Nephron (organoid): ENCODE measurements at regions not wholly inside any gene's neighbourhood (a gene's known extent, or its start where the extent isn't known, plus 50 kb on each side); places are given as distances from the start of the nearest gene placed in this dataset.
A peak's percentile ranks its signal among the peaks of the same experiment; 100 is the strongest.
"Not testable (repeated sequence)": the region's sequence is repeated elsewhere in the genome, so short reads cannot be mapped to it uniquely, and the experiment has no call there.

Experiments
- H3K27ac Mint-ChIP-seq, 3 experiments: 2 replicates each; pipeline ENCODE4 v1.8.0; 2020; ENCODE audit warnings: mixed read lengths in 3 of 3, mild to moderate bottlenecking in 2 of 3, moderate library complexity in 1 of 3
- H3K27me3 Mint-ChIP-seq: 2 replicates; pipeline ENCODE4 v1.8.0; 2021; ENCODE audit warnings: low read depth, mild to moderate bottlenecking, moderate library complexity, mixed read lengths
- H3K36me3 Mint-ChIP-seq: 2 replicates; pipeline ENCODE4 v1.8.0; 2020; ENCODE audit warnings: low read depth, mixed read lengths
- H3K4me1 Mint-ChIP-seq: 2 replicates; pipeline ENCODE4 v1.8.0; 2020; ENCODE audit warnings: mixed read lengths
- H3K4me3 Mint-ChIP-seq, 3 experiments: 2 replicates each; pipeline ENCODE4 v1.8.0; 2020; ENCODE audit warnings: mild to moderate bottlenecking in 3 of 3, mixed read lengths in 3 of 3, moderate library complexity in 2 of 3
- H3K9me3 Mint-ChIP-seq: 2 replicates; pipeline ENCODE4 v1.8.0; 2020; ENCODE audit warnings: mixed read lengths
- TF ChIP-seq, protein P1 (sequence below), 3 experiments: fragments of 200-600 bp; sonication (generic); IDR thresholded peaks; one replicate each; pipeline ENCODE4 v1.5.0; 2021; ENCODE audit warnings: antibody characterized with exemption in 3 of 3; ENCODE audit not compliant: unreplicated experiment in 3 of 3

DNA sequence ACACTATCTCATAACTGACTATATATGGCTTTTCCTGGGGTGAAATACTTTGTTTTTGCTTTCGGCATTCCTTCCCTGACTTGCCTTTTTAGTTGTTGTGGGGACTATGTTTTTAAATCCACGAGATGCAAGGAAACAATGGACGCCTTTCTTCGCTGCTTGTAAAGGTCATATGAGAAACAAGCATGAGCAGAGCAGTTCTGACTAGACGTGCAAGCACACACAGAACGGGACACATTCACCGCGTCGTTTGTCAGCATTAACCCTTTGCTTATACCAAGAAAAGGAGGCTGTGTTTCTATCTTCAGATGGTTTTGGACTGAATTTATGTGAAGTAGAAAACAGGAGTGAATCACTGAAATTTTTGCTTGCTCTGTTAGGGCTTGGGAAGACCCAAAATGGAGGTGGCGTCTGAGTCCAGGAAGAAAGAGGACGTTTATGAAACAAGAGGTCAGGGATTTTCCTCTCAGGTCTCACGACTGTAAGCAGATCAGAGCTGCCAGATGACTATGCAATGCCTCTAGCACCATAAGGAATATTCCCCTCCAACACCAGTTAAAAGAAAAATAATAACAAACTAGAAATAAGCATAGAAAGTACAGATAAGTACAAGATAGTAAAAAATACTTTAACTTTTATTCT is 358.9 kb downstream of the DLEU7 start:
- H3K4me1 Mint-ChIP-seq, result peaks cover 28% of the 10 kb centered on the region
- H3K27me3 Mint-ChIP-seq, result no peaks in the 10 kb centered on the region
- no peak overlapping the region for H3K4me3 Mint-ChIP-seq
- H3K9me3 Mint-ChIP-seq, result no peaks in the 10 kb centered on the region
- TF ChIP-seq, protein P1, sequence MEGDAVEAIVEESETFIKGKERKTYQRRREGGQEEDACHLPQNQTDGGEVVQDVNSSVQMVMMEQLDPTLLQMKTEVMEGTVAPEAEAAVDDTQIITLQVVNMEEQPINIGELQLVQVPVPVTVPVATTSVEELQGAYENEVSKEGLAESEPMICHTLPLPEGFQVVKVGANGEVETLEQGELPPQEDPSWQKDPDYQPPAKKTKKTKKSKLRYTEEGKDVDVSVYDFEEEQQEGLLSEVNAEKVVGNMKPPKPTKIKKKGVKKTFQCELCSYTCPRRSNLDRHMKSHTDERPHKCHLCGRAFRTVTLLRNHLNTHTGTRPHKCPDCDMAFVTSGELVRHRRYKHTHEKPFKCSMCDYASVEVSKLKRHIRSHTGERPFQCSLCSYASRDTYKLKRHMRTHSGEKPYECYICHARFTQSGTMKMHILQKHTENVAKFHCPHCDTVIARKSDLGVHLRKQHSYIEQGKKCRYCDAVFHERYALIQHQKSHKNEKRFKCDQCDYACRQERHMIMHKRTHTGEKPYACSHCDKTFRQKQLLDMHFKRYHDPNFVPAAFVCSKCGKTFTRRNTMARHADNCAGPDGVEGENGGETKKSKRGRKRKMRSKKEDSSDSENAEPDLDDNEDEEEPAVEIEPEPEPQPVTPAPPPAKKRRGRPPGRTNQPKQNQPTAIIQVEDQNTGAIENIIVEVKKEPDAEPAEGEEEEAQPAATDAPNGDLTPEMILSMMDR (IDR thresholded peaks at IDR 0.05; ENCODE audit: unreplicated experiment in 3 of 3), result no peak
- peak overlapping the region in 2 of 3 experiments; percentile 23 to 65 for H3K27ac Mint-ChIP-seq
- H3K36me3 Mint-ChIP-seq, result no peaks in the 10 kb centered on the region

DNA sequence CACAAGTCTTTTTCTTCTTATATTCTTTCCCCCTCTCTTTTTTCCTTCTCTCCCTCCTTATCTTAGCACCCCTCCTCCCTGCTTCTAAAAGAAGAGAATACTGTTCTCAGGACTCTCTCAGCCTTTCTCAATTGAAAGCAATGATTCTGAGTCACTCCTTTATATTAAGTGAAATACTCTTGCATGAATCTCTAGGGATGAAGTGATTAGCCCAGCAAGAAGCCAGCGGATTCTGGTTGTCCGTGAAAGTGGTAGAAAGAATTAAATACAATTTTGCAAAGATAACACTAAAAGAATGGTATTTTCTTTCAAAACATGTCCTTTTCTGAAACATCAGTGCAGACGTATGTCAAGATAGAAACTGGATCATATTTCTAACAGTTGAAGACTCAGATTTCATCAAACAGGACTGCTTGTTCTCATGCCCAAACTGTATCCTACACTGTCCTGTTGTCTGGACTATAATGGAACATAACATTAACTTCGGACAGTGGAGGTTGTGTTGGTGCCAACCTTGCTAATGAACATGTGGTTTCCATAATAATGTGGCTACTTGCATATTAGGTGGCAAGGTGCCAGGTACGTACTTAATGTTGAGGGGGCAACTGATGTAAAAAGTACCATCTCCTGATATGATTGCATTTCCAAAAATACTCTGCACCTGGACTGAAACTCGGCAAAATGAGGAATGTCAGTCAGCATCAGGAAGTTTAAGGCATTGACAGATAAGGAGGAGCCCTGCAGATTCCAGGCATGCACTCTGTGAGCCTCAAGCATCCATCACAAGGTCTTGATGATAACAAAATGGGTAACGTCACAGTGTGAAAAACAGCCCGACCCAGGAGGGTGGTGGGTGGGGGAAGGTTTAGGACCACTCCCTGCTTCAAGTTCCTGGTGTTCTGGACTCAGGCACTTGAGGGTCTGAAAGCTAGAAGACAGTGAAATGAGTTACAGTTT is 357.2 kb downstream of the DLEU7 start:
- H3K9me3 Mint-ChIP-seq, result no peaks in the 10 kb centered on the region
- peaks cover 28% of the 10 kb centered on the region for H3K4me1 Mint-ChIP-seq
- H3K36me3 Mint-ChIP-seq, result no peaks in the 10 kb centered on the region
- TF ChIP-seq, protein P1 (IDR thresholded peaks at IDR 0.05; ENCODE audit: unreplicated experiment in 3 of 3), result no peak
- no peak overlapping the region for H3K4me3 Mint-ChIP-seq
- no peaks in the 10 kb centered on the region for H3K27me3 Mint-ChIP-seq
- H3K27ac Mint-ChIP-seq, result peak overlapping the region; percentile 1 to 43 (median 17)

DNA sequence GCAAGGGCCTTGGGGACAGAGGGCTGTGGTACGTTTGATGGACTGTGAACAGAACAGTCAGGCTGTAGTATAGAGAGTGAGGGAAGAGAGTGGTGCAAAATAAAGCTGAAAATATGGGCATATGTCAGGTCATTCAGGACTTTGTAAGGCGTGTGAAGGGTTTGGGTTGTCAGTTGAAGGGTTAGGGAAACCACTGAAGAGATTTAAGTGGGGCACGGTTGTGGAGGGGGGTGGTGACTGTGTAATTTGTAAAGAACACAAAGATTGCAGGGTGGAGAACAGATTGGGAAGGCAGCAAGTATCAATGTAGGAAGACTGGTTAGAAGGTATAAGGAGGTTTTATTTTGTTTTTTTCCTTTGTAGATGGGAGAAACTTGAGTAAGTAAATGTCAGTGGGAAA is 349.8 kb downstream of the DLEU7 start:
- H3K27ac Mint-ChIP-seq, result no peak overlapping the region
- no peaks in the 10 kb centered on the region for H3K27me3 Mint-ChIP-seq
- H3K9me3 Mint-ChIP-seq, result no peaks in the 10 kb centered on the region
- TF ChIP-seq, protein P1 (IDR thresholded peaks at IDR 0.05; ENCODE audit: unreplicated experiment in 3 of 3), result no peak
- no peak overlapping the region for H3K4me3 Mint-ChIP-seq
- H3K36me3 Mint-ChIP-seq, result no peaks in the 10 kb centered on the region
- H3K4me1 Mint-ChIP-seq, result no peaks in the 10 kb centered on the region

DNA sequence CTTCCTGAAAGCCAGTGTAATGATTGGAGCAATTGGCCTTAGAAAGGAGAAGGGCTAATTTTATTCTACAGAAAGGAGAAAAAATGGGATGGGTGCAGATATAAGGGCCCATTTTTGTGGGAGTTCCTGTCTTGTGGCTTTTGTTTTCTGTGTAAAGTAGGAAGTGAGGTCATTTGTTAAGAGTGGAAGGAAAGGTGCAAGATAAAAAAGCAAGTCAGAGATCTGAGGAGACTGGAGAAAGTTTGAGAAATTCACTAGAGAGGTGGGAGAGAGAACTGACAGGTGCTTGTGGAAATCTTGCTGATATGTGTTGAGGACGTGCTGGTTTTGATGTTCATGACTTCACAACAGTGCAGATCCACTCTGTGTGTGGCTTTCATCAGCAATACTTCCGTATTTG is 349.4 kb downstream of the DLEU7 start:
- no peak overlapping the region for H3K27ac Mint-ChIP-seq
- H3K4me3 Mint-ChIP-seq, result no peak overlapping the region
- no peaks in the 10 kb centered on the region for H3K27me3 Mint-ChIP-seq
- no peaks in the 10 kb centered on the region for H3K4me1 Mint-ChIP-seq
- TF ChIP-seq, protein P1 (IDR thresholded peaks at IDR 0.05; ENCODE audit: unreplicated experiment in 3 of 3), result no peak
- H3K9me3 Mint-ChIP-seq, result no peaks in the 10 kb centered on the region
- no peaks in the 10 kb centered on the region for H3K36me3 Mint-ChIP-seq

DNA sequence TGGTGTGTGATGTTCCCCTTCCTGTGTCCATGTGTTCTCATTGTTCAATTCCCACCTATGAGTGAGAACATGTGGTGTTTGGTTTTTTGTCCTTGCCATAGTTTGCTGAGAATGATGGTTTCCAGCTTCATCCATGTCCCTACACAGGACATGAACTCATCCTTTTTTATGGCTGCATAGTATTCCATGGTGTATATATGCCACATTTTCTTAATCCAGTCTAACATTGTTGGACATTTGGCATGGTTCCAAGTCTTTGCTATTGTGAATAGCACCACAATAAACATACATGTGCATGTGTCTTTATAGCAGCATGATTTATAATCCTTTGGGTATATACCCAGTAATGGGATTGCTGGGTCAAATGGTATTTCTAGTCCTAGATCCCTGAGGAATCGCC is 340.3 kb downstream of the DLEU7 start:
- H3K4me3 Mint-ChIP-seq, H3K4me1 Mint-ChIP-seq, H3K36me3 Mint-ChIP-seq, H3K27ac Mint-ChIP-seq, H3K27me3 Mint-ChIP-seq: not testable (repeated sequence)
- peaks cover 13% of the 10 kb centered on the region for H3K9me3 Mint-ChIP-seq

DNA sequence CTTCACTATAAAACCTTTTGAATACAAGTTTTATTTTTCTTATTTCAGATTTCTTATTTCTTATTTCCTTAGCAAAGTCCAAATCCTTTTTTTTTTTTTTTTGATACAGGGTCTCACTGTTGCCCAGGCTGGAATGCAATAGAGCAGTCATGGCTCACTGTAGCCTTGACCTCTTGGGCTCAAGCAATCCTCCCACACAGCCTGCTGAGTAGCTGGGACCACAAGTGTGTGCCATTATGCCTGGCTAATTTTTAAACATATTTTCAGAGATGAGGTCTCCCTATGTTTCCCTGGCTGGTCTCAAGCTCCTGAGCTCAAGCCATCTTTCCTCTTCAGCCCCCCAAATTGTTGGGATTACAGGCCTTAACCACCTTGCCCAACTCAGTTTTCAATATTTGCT is 334.3 kb downstream of the DLEU7 start:
- TF ChIP-seq, protein P1 (IDR thresholded peaks at IDR 0.05; ENCODE audit: unreplicated experiment in 3 of 3), result no peak
- Mint-ChIP-seq H3K9me3 (peaks cover 13% of the 10 kb centered on the region), H3K4me3 (no peak overlapping the region), H3K27me3 (no peaks in the 10 kb centered on the region), H3K36me3 (peaks cover 9% of the 10 kb centered on the region), H3K27ac (no peak overlapping the region), H3K4me1 (no peaks in the 10 kb centered on the region)
